ENCODE measurements at regions not wholly inside any gene's neighbourhood (a gene's known extent, or its start where the extent isn't known, plus 50 kb on each side); places are given as distances from the start of the nearest gene placed in this dataset.
A peak's percentile ranks its signal among the peaks of the same experiment; 100 is the strongest.

DNA sequence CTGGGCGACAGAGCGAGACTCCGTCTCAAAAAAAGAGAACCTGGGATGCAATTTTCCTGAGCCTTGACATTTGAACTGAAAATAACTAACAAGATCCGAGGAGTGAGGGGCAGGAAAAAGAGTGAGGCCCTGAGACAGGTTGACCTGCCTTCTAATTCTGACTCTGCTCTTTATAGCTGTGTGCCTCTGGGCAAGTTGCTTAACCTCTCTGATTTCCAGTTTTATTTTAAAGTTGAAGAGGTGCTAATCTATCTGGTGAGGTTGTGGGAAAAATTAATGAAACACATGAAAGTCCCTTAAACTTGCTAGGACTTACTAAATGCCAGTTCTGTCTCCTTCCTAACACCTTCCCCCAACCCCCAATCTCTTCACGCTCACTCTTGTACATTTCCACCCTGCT is 108.4 kb upstream of the MGAT5 start:
- WGBS (ENCODE audit: insufficient coverage, insufficient replicate concordance, low lambda C conversion rate, missing lambda C conversion rate) = 96% methylated on average over 5 of the region's 5 CpGs
- in situ Hi-C loops (cut with MboI) = no loop called here
- H3K4me3 ChIP-seq = no peak overlapping the region

DNA sequence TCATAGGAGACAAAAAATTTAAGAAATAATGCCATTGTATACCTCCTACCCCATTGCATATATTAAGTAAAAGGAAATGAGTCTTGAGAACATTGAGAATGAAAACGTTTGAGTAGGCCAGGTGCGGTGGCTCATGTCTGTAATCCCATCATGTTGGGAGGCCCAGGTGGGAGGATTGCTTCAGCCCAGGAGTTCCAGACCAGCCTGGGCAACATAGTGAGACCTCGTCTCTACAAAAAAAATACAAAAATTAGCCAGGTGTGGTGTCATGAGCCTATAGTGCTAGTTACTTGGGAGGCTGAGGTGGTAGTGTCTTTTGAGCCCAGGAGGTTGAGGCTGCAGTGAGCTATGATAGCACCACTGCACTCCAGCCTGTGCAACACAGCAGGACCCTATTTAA is 107.7 kb upstream of the MGAT5 start:
- H2AFZ ChIP-seq (ENCODE audit: control insufficient read depth, low read depth, low read length) = no peak overlapping the region
- no TSS peak for BruUV-seq (replicated peaks)
- peaks cover 74% of the 10 kb centered on the region for H3K79me2 ChIP-seq (ENCODE audit: control insufficient read depth, insufficient read depth, low read length)
- H3K4me2 ChIP-seq (ENCODE audit: control insufficient read depth, insufficient read depth) = no peak overlapping the region
- no peak overlapping the region for H3K27ac ChIP-seq (ENCODE audit: control insufficient read depth, insufficient read depth)
- FAIRE-seq (no peak), DNase-seq (ENCODE audit: low read depth, low spot score) (no peak), ATAC-seq (peak; percentile 29)
- no peak overlapping the region for H3K9ac ChIP-seq (ENCODE audit: control insufficient read depth, insufficient read depth, low read length)
- H3K9me3 ChIP-seq (replicated peaks; ENCODE audit: control insufficient read depth, insufficient read depth, low read length) = no peaks in the 10 kb centered on the region
- intact Hi-C loops (cut with micrococcal nuclease; ENCODE audit: unreplicated experiment) (no loop called here), in situ Hi-C loops (cut with MboI) (no loop called here)
- no peak overlapping the region for H3K4me3 ChIP-seq
- no peaks in the 10 kb centered on the region for H3K27me3 ChIP-seq (replicated peaks in 1 of 2; ENCODE audit: control insufficient read depth in 2 of 2, insufficient read depth in 2 of 2, low read length in 1 of 2)
- H4K20me1 ChIP-seq (ENCODE audit: control insufficient read depth, insufficient read depth) = peaks cover 5% of the 10 kb centered on the region; the same call in 1 of the 2 replicates
- TF ChIP-seq CHD1 (IDR thresholded peaks at IDR 0.05; ENCODE audit: low read depth, low read length) (no peak), STAT1 (conservative IDR thresholded peaks at IDR 0.05) (no peak), HDAC6 (IDR thresholded peaks at IDR 0.05; ENCODE audit: unreplicated experiment) (no peak), NRF1 (conservative IDR thresholded peaks at IDR 0.05; ENCODE audit: low read depth, low read length) (no peak), CBX5 (IDR thresholded peaks at IDR 0.05; ENCODE audit: low read depth) (no peak), NR2F1 (conservative IDR thresholded peaks at IDR 0.05) (no peak), ZNF207 (IDR thresholded peaks at IDR 0.05; ENCODE audit: borderline replicate concordance) (no peak)
- TF ChIP-seq, protein P1, sequence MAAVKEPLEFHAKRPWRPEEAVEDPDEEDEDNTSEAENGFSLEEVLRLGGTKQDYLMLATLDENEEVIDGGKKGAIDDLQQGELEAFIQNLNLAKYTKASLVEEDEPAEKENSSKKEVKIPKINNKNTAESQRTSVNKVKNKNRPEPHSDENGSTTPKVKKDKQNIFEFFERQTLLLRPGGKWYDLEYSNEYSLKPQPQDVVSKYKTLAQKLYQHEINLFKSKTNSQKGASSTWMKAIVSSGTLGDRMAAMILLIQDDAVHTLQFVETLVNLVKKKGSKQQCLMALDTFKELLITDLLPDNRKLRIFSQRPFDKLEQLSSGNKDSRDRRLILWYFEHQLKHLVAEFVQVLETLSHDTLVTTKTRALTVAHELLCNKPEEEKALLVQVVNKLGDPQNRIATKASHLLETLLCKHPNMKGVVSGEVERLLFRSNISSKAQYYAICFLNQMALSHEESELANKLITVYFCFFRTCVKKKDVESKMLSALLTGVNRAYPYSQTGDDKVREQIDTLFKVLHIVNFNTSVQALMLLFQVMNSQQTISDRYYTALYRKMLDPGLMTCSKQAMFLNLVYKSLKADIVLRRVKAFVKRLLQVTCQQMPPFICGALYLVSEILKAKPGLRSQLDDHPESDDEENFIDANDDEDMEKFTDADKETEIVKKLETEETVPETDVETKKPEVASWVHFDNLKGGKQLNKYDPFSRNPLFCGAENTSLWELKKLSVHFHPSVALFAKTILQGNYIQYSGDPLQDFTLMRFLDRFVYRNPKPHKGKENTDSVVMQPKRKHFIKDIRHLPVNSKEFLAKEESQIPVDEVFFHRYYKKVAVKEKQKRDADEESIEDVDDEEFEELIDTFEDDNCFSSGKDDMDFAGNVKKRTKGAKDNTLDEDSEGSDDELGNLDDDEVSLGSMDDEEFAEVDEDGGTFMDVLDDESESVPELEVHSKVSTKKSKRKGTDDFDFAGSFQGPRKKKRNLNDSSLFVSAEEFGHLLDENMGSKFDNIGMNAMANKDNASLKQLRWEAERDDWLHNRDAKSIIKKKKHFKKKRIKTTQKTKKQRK (IDR thresholded peaks at IDR 0.05; ENCODE audit: low read depth, low read length) = no peak
- TF ChIP-seq, protein P2, sequence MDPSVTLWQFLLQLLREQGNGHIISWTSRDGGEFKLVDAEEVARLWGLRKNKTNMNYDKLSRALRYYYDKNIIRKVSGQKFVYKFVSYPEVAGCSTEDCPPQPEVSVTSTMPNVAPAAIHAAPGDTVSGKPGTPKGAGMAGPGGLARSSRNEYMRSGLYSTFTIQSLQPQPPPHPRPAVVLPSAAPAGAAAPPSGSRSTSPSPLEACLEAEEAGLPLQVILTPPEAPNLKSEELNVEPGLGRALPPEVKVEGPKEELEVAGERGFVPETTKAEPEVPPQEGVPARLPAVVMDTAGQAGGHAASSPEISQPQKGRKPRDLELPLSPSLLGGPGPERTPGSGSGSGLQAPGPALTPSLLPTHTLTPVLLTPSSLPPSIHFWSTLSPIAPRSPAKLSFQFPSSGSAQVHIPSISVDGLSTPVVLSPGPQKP (IDR thresholded peaks at IDR 0.05; ENCODE audit: low read depth, low read length) = no peak
- TF ChIP-seq, protein P3, sequence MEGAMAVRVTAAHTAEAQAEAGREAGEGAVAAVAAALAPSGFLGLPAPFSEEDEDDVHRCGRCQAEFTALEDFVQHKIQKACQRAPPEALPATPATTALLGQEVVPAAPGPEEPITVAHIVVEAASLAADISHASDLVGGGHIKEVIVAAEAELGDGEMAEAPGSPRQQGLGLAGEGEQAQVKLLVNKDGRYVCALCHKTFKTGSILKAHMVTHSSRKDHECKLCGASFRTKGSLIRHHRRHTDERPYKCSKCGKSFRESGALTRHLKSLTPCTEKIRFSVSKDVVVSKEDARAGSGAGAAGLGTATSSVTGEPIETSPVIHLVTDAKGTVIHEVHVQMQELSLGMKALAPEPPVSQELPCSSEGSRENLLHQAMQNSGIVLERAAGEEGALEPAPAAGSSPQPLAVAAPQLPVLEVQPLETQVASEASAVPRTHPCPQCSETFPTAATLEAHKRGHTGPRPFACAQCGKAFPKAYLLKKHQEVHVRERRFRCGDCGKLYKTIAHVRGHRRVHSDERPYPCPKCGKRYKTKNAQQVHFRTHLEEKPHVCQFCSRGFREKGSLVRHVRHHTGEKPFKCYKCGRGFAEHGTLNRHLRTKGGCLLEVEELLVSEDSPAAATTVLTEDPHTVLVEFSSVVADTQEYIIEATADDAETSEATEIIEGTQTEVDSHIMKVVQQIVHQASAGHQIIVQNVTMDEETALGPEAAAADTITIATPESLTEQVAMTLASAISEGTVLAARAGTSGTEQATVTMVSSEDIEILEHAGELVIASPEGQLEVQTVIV (IDR thresholded peaks at IDR 0.05; ENCODE audit: borderline replicate concordance, partially characterized antibody) = no peak
- RAD21 ChIA-PET (ENCODE audit: unreplicated experiment) = interaction anchor here (0.9 to 1.1 kb wide), 3 partner anchors 26 to 32 kb away, joined by 3 to 5 read pairs (median 3); no protein-coding TSS in a partner anchor
- 68% methylated on average over 3 of the region's 3 CpGs for WGBS (ENCODE audit: insufficient coverage, insufficient replicate concordance, low lambda C conversion rate, missing lambda C conversion rate)
- POLR2A ChIA-PET = interaction anchor here (1.3 to 1.9 kb wide), 2 partner anchors 9 to 18 kb away, joined by 4 to 5 read pairs; no protein-coding TSS in a partner anchor
- H3K4me1 ChIP-seq (ENCODE audit: control insufficient read depth, insufficient read depth, low read length) = peaks cover 39% of the 10 kb centered on the region
- SMC1A ChIA-PET (ENCODE audit: uncharacterized antibody, unreplicated experiment) = interaction anchor here (0.7 to 1.5 kb wide), 4 partner anchors 8 to 141 kb away, joined by 3 to 7 read pairs (median 4); no protein-coding TSS in a partner anchor
- H3K36me3 ChIP-seq (ENCODE audit: control insufficient read depth in 2 of 2, insufficient read depth in 2 of 2, low read length in 1 of 2) = peaks cover 9 to 13% of the 10 kb centered on the region in 2 experiments
- CTCF ChIA-PET = interaction anchor here (0.7 to 1.3 kb wide), 3 partner anchors 24 to 266 kb away, joined by 3 to 4 read pairs (median 3); no protein-coding TSS in a partner anchor

More for the DNA sequence above, 108.4 kb upstream of the MGAT5 start:
- POLR2A ChIA-PET = no interaction called here
- H3K4me2 ChIP-seq (ENCODE audit: control insufficient read depth, insufficient read depth) = peak overlapping the region; percentile 38; the same call in 1 of the 2 replicates
- CTCF ChIA-PET = no interaction called here
- FAIRE-seq (no peak), DNase-seq (ENCODE audit: low read depth, low spot score) (no peak), ATAC-seq (no peak)
- no peak overlapping the region for H3K9ac ChIP-seq (ENCODE audit: control insufficient read depth, insufficient read depth, low read length)
- SMC1A ChIA-PET (ENCODE audit: uncharacterized antibody, unreplicated experiment) = no interaction called here
- no peak overlapping the region for H2AFZ ChIP-seq (ENCODE audit: control insufficient read depth, low read depth, low read length)
- no peaks in the 10 kb centered on the region for H3K9me3 ChIP-seq (replicated peaks; ENCODE audit: control insufficient read depth, insufficient read depth, low read length)
- intact Hi-C loops (cut with micrococcal nuclease; ENCODE audit: unreplicated experiment) = no loop called here
- H3K4me1 ChIP-seq (ENCODE audit: control insufficient read depth, insufficient read depth, low read length) = peaks cover 39% of the 10 kb centered on the region
- H3K36me3 ChIP-seq (ENCODE audit: control insufficient read depth in 2 of 2, insufficient read depth in 2 of 2, low read length in 1 of 2) = peaks cover 9 to 13% of the 10 kb centered on the region in 2 experiments
- RAD21 ChIA-PET (ENCODE audit: unreplicated experiment) = no interaction called here
- no peak overlapping the region for H3K27ac ChIP-seq (ENCODE audit: control insufficient read depth, insufficient read depth)
- H3K27me3 ChIP-seq (replicated peaks in 1 of 2; ENCODE audit: control insufficient read depth in 2 of 2, insufficient read depth in 2 of 2, low read length in 1 of 2) = no peaks in the 10 kb centered on the region
- no TSS peak for BruUV-seq (replicated peaks)
- no peak for TF ChIP-seq SREBF2 (IDR thresholded peaks at IDR 0.05; ENCODE audit: low read length)
- peaks cover 5% of the 10 kb centered on the region; the same call in 1 of the 2 replicates for H4K20me1 ChIP-seq (ENCODE audit: control insufficient read depth, insufficient read depth)
- H3K79me2 ChIP-seq (ENCODE audit: control insufficient read depth, insufficient read depth, low read length) = peaks cover 79% of the 10 kb centered on the region

Data from GM12878 (cell line).